A673 (cell line): ENCODE measurements at regions not wholly inside any gene's neighbourhood (a gene's known extent, or its start where the extent isn't known, plus 50 kb on each side); places are given as distances from the start of the nearest gene placed in this dataset.

Experiments
- CTCF ChIP-seq: fragments of 300-800, 200-600 bp; sonication (generic); conservative IDR thresholded peaks from 2 replicates; pipeline ENCODE4 v1.5.1; 2017; ENCODE audit warnings: low read depth, mild to moderate bottlenecking, antibody characterized with exemption, low read length, moderate library complexity, mixed read lengths
- EZH2 ChIP-seq: fragments of 200-600 bp; sonication (generic); IDR thresholded peaks from 2 replicates; pipeline ENCODE4 v1.6.1; 2017; ENCODE audit warnings: borderline replicate concordance, low read depth, mild to moderate bottlenecking, mixed read lengths, antibody characterized with exemption, low read length; ENCODE audit not compliant: poor library complexity, severe bottlenecking

- no peak for TF ChIP-seq CTCF
- TF ChIP-seq EZH2 = no peak
These were observed 839.9 kb downstream of the MAFB start for GRCh38 chr20:39849171-39849570.
